DND-41 (cell line): ENCODE measurements at regions not wholly inside any gene's neighbourhood (a gene's known extent, or its start where the extent isn't known, plus 50 kb on each side); places are given as distances from the start of the nearest gene placed in this dataset.

Experiments used
- ATAC-seq: fragments of 200-7000 bp; cut with Tn5 transposase; 3 replicates; pipeline ENCODE4 v1.9.1; 2021; ENCODE audit warnings: low read depth; ENCODE audit not compliant: insufficient read depth
- DNase-seq: peaks from one replicate; pipeline ENCODE4 v3.0.0-alpha.2; 2020
- H2AFZ ChIP-seq: 2 replicates; pipeline ENCODE4 v1.6.0; 2012; ENCODE audit warnings: low read depth, low read length
- H3K27ac ChIP-seq: 2 replicates; pipeline ENCODE4 v1.5.1; 2012; ENCODE audit warnings: low read length, inconsistent platforms
- H3K27me3 ChIP-seq: fragments of 200-600 bp; sonication (generic); 2 replicates; pipeline ENCODE4 v1.6.0; 2012; ENCODE audit warnings: low read length, mild to moderate bottlenecking, inconsistent platforms; ENCODE audit not compliant: insufficient read depth, poor library complexity
- H3K36me3 ChIP-seq: 2 replicates; pipeline ENCODE4 v1.5.1; 2012; ENCODE audit warnings: low read length, inconsistent platforms; ENCODE audit not compliant: insufficient read depth
- H3K4me1 ChIP-seq: 2 replicates; pipeline ENCODE4 v1.5.1; 2012; ENCODE audit warnings: mild to moderate bottlenecking, low read length; ENCODE audit not compliant: insufficient read depth
- H3K4me2 ChIP-seq: 2 replicates; pipeline ENCODE4 v1.6.0; 2012; ENCODE audit warnings: mild to moderate bottlenecking, moderate library complexity, low read length, inconsistent platforms; ENCODE audit not compliant: insufficient read depth
- H3K4me3 ChIP-seq, 2 experiments: fragments of 200-600 bp in 1 of 2; shearing (Covaris generic) in 1 of 2; 2 replicates each; pipeline ENCODE4 v1.5.1; 2012 to 2016; ENCODE audit warnings: inconsistent platforms in 2 of 2, low read length in 2 of 2, mild to moderate bottlenecking in 2 of 2, low read depth in 1 of 2, moderate library complexity in 1 of 2
- H3K79me2 ChIP-seq: 2 replicates; pipeline ENCODE4 v1.6.0; 2012; ENCODE audit warnings: low read length, inconsistent platforms; ENCODE audit not compliant: insufficient read depth
- H3K9ac ChIP-seq: 2 replicates; pipeline ENCODE4 v1.6.0; 2012; ENCODE audit warnings: low read depth, mild to moderate bottlenecking, inconsistent platforms, low read length, moderate library complexity
- H3K9me3 ChIP-seq: 2 replicates; pipeline ENCODE4 v1.5.1; 2012; ENCODE audit warnings: low read length, moderate library complexity, mild to moderate bottlenecking, inconsistent platforms; ENCODE audit not compliant: insufficient read depth, severe bottlenecking
- H4K20me1 ChIP-seq: 2 replicates; pipeline ENCODE4 v1.6.0; 2012; ENCODE audit warnings: low read length; ENCODE audit not compliant: insufficient read depth
- CTCF ChIP-seq: IDR thresholded peaks from 2 replicates; pipeline ENCODE4 v1.5.1; 2012; ENCODE audit warnings: borderline replicate concordance, low read length, moderate library complexity, mild to moderate bottlenecking; ENCODE audit not compliant: poor library complexity, severe bottlenecking; ENCODE audit errors: extremely low read depth
- EZH2 ChIP-seq: IDR thresholded peaks from 3 replicates; pipeline ENCODE4 v1.6.1; 2012; ENCODE audit warnings: borderline replicate concordance, low read depth, mild to moderate bottlenecking, moderate library complexity, low read length, inconsistent platforms; ENCODE audit not compliant: severe bottlenecking

- Histone ChIP-seq H3K9me3 (no peaks in the 10 kb centered on the region), H3K79me2 (no peaks in the 10 kb centered on the region), H3K4me1 (no peaks in the 10 kb centered on the region), H3K27ac (no peak overlapping the region), H2AFZ (no peak overlapping the region), H3K27me3 (no peaks in the 10 kb centered on the region), H3K4me3 (no peak overlapping the region), H3K4me2 (no peak overlapping the region), H4K20me1 (no peaks in the 10 kb centered on the region; the same call in 1 of the 2 replicates), H3K9ac (no peak overlapping the region), H3K36me3 (no peaks in the 10 kb centered on the region)
- no peak for DNase-seq
- TF ChIP-seq CTCF: no peak
- TF ChIP-seq EZH2: no peak
- ATAC-seq: no peak
Observed at GRCh38 chr16:72473631-72474030, 301.7 kb upstream of the PMFBP1 start.

- H3K4me2 ChIP-seq: no peak overlapping the region
- H2AFZ ChIP-seq: no peak overlapping the region
- no peaks in the 10 kb centered on the region for H3K4me1 ChIP-seq
- no peaks in the 10 kb centered on the region for H3K79me2 ChIP-seq
- no peaks in the 10 kb centered on the region for H3K9me3 ChIP-seq
- ATAC-seq: no peak
- H3K27me3 ChIP-seq: no peaks in the 10 kb centered on the region
- no peak for DNase-seq
- no peaks in the 10 kb centered on the region for H4K20me1 ChIP-seq
- no peak overlapping the region for H3K4me3 ChIP-seq
- H3K9ac ChIP-seq: no peak overlapping the region
- H3K36me3 ChIP-seq: no peaks in the 10 kb centered on the region
- H3K27ac ChIP-seq: no peak overlapping the region
- TF ChIP-seq CTCF (no peak), EZH2 (no peak)
Observed at GRCh38 chr16:72471317-72471924, 299.5 kb upstream of the PMFBP1 start.

GRCh38 chr16:72470541-72470940 lies 298.6 kb upstream of the PMFBP1 start:
- no peak for DNase-seq
- TF ChIP-seq EZH2: no peak
- no peak for TF ChIP-seq CTCF
- ATAC-seq: no peak

More at GRCh38 chr16:72470541-72470940, 298.6 kb upstream of the PMFBP1 start:
- no peaks in the 10 kb centered on the region for H3K79me2 ChIP-seq
- no peaks in the 10 kb centered on the region for H3K27me3 ChIP-seq
- no peak overlapping the region for H3K4me3 ChIP-seq
- no peaks in the 10 kb centered on the region for H3K4me1 ChIP-seq
- H3K27ac ChIP-seq: no peak overlapping the region
- no peaks in the 10 kb centered on the region for H4K20me1 ChIP-seq
- no peak overlapping the region for H2AFZ ChIP-seq
- H3K36me3 ChIP-seq: no peaks in the 10 kb centered on the region
- H3K9me3 ChIP-seq: no peaks in the 10 kb centered on the region
- no peak overlapping the region for H3K9ac ChIP-seq
- H3K4me2 ChIP-seq: no peak overlapping the region
